ENCODE measurements at regions not wholly inside any gene's neighbourhood (a gene's known extent, or its start where the extent isn't known, plus 50 kb on each side); places are given as distances from the start of the nearest gene placed in this dataset.

GRCh38 chr2:105644174-105644980 is 100.3 kb upstream of the NCK2 start (continued):
- TF ChIP-seq ATF2 (IDR thresholded peaks at IDR 0.05; ENCODE audit: low read length) (no peak), KDM4A (IDR thresholded peaks at IDR 0.05; ENCODE audit: low read depth, low read length, severe bottlenecking) (no peak)
